ENCODE measurements at regions not wholly inside any gene's neighbourhood (a gene's known extent, or its start where the extent isn't known, plus 50 kb on each side); places are given as distances from the start of the nearest gene placed in this dataset.
A peak's percentile ranks its signal among the peaks of the same experiment; 100 is the strongest.

- H3K27me3 Mint-ChIP-seq (ENCODE audit: low read depth): no peaks in the 10 kb centered on the region
- no peak for DNase-seq
- H3K4me1 Mint-ChIP-seq (ENCODE audit: low read depth): peaks cover 2% of the 10 kb centered on the region
- no peak overlapping the region for H3K27ac Mint-ChIP-seq
- CTCF ChIA-PET: no interaction called here
- intact Hi-C loops (cut with micrococcal nuclease): no loop called here
- H3K9me3 Mint-ChIP-seq: peaks cover 4% of the 10 kb centered on the region
- H3K36me3 Mint-ChIP-seq (ENCODE audit: low read depth): no peaks in the 10 kb centered on the region
- no peak overlapping the region for H3K4me3 Mint-ChIP-seq
Observed at GRCh38 chr2:109070290-109070689, 58.7 kb upstream of the SH3RF3 start.

GRCh38 chr2:109069331-109070194, 59.4 kb upstream of the SH3RF3 start:
- intact Hi-C loops (cut with micrococcal nuclease): no loop called here
- Mint-ChIP-seq H3K36me3 (ENCODE audit: low read depth) (no peaks in the 10 kb centered on the region), H3K4me3 (no peak overlapping the region), H3K4me1 (ENCODE audit: low read depth) (peaks cover 2% of the 10 kb centered on the region), H3K9me3 (peaks cover 4% of the 10 kb centered on the region), H3K27me3 (ENCODE audit: low read depth) (no peaks in the 10 kb centered on the region), H3K27ac (no peak overlapping the region)
- CTCF ChIA-PET: no interaction called here
- no peak for DNase-seq

GRCh38 chr2:109068811-109069210, 60.2 kb upstream of the SH3RF3 start:
- H3K4me3 Mint-ChIP-seq: no peak overlapping the region
- no peak for DNase-seq
- no peak overlapping the region for H3K27ac Mint-ChIP-seq
- no peaks in the 10 kb centered on the region for H3K27me3 Mint-ChIP-seq (ENCODE audit: low read depth)
- peaks cover 2% of the 10 kb centered on the region for H3K4me1 Mint-ChIP-seq (ENCODE audit: low read depth)
- H3K36me3 Mint-ChIP-seq (ENCODE audit: low read depth): no peaks in the 10 kb centered on the region
- CTCF ChIA-PET: no interaction called here
- peaks cover 4% of the 10 kb centered on the region for H3K9me3 Mint-ChIP-seq
- intact Hi-C loops (cut with micrococcal nuclease): no loop called here

GRCh38 chr2:109067631-109068125, 61.3 kb upstream of the SH3RF3 start:
- no peak overlapping the region for H3K4me3 Mint-ChIP-seq
- peaks cover 9% of the 10 kb centered on the region for H3K4me1 Mint-ChIP-seq (ENCODE audit: low read depth)
- H3K27ac Mint-ChIP-seq: no peak overlapping the region
- no peaks in the 10 kb centered on the region for H3K36me3 Mint-ChIP-seq (ENCODE audit: low read depth)
- DNase-seq: no peak
- H3K27me3 Mint-ChIP-seq (ENCODE audit: low read depth): no peaks in the 10 kb centered on the region
- H3K9me3 Mint-ChIP-seq: peaks cover under 1% of the 10 kb centered on the region
- CTCF ChIA-PET: no interaction called here
- intact Hi-C loops (cut with micrococcal nuclease): no loop called here

- Mint-ChIP-seq H3K36me3 (ENCODE audit: low read depth) (no peaks in the 10 kb centered on the region), H3K4me3 (no peak overlapping the region), H3K27ac (no peak overlapping the region), H3K27me3 (ENCODE audit: low read depth) (no peaks in the 10 kb centered on the region), H3K4me1 (ENCODE audit: low read depth) (peaks cover 14% of the 10 kb centered on the region), H3K9me3 (no peaks in the 10 kb centered on the region)
- CTCF ChIA-PET: interaction anchor here (0.6 kb wide), 1 partner anchor 95 kb away, joined by 4 read pairs; no protein-coding TSS in a partner anchor
- intact Hi-C loops (cut with micrococcal nuclease): no loop called here
- DNase-seq: no peak
Observed at GRCh38 chr2:109066917-109067597, 61.9 kb upstream of the SH3RF3 start.

GRCh38 chr2:109066501-109066900, 62.5 kb upstream of the SH3RF3 start:
- DNase-seq: no peak
- peaks cover 16% of the 10 kb centered on the region for H3K4me1 Mint-ChIP-seq (ENCODE audit: low read depth)
- H3K36me3 Mint-ChIP-seq (ENCODE audit: low read depth): no peaks in the 10 kb centered on the region
- H3K4me3 Mint-ChIP-seq: no peak overlapping the region
- no peaks in the 10 kb centered on the region for H3K9me3 Mint-ChIP-seq
- no peak overlapping the region for H3K27ac Mint-ChIP-seq
- H3K27me3 Mint-ChIP-seq (ENCODE audit: low read depth): no peaks in the 10 kb centered on the region
- CTCF ChIA-PET: no interaction called here
- intact Hi-C loops (cut with micrococcal nuclease): no loop called here

- Mint-ChIP-seq H3K27me3 (ENCODE audit: low read depth) (no peaks in the 10 kb centered on the region), H3K27ac (no peak overlapping the region), H3K36me3 (ENCODE audit: low read depth) (no peaks in the 10 kb centered on the region), H3K9me3 (no peaks in the 10 kb centered on the region), H3K4me1 (ENCODE audit: low read depth) (peaks cover 21% of the 10 kb centered on the region), H3K4me3 (no peak overlapping the region)
- CTCF ChIA-PET: interaction anchor here (0.6 kb wide), 1 partner anchor 198 kb away, joined by 7 read pairs; no protein-coding TSS in a partner anchor
- DNase-seq: no peak
- intact Hi-C loops (cut with micrococcal nuclease): no loop called here
Observed at GRCh38 chr2:109065391-109065734, 63.6 kb upstream of the SH3RF3 start.

- CTCF ChIA-PET: no interaction called here
- no peaks in the 10 kb centered on the region for H3K27me3 Mint-ChIP-seq (ENCODE audit: low read depth)
- H3K4me3 Mint-ChIP-seq: no peak overlapping the region
- intact Hi-C loops (cut with micrococcal nuclease): no loop called here
- no peak overlapping the region for H3K27ac Mint-ChIP-seq
- no peaks in the 10 kb centered on the region for H3K9me3 Mint-ChIP-seq
- peaks cover 26% of the 10 kb centered on the region for H3K4me1 Mint-ChIP-seq (ENCODE audit: low read depth)
- no peaks in the 10 kb centered on the region for H3K36me3 Mint-ChIP-seq (ENCODE audit: low read depth)
- no peak for DNase-seq
Observed at GRCh38 chr2:109064660-109065390, 64.2 kb upstream of the SH3RF3 start.

GRCh38 chr2:109062859-109063700, 65.9 kb upstream of the SH3RF3 start:
- Mint-ChIP-seq H3K36me3 (ENCODE audit: low read depth) (no peaks in the 10 kb centered on the region), H3K4me3 (no peak overlapping the region), H3K4me1 (ENCODE audit: low read depth) (peaks cover 39% of the 10 kb centered on the region), H3K9me3 (no peaks in the 10 kb centered on the region), H3K27me3 (ENCODE audit: low read depth) (no peaks in the 10 kb centered on the region), H3K27ac (no peak overlapping the region)
- intact Hi-C loops (cut with micrococcal nuclease): no loop called here
- CTCF ChIA-PET: interaction anchor here (1.0 kb wide), 1 partner anchor 148 kb away, joined by 4 read pairs; no protein-coding TSS in a partner anchor
- peak; percentile 12 for DNase-seq

- Mint-ChIP-seq H3K27me3 (ENCODE audit: low read depth) (no peaks in the 10 kb centered on the region), H3K4me3 (no peak overlapping the region), H3K27ac (no peak overlapping the region), H3K4me1 (ENCODE audit: low read depth) (peaks cover 47% of the 10 kb centered on the region), H3K36me3 (ENCODE audit: low read depth) (no peaks in the 10 kb centered on the region), H3K9me3 (no peaks in the 10 kb centered on the region)
- no peak for DNase-seq
- CTCF ChIA-PET: no interaction called here
- intact Hi-C loops (cut with micrococcal nuclease): no loop called here
Observed at GRCh38 chr2:109062145-109062858, 66.7 kb upstream of the SH3RF3 start.

- CTCF ChIA-PET: no interaction called here
- H3K4me1 Mint-ChIP-seq (ENCODE audit: low read depth): peaks cover 51% of the 10 kb centered on the region
- no peaks in the 10 kb centered on the region for H3K27me3 Mint-ChIP-seq (ENCODE audit: low read depth)
- no peak for DNase-seq
- intact Hi-C loops (cut with micrococcal nuclease): no loop called here
- no peak overlapping the region for H3K4me3 Mint-ChIP-seq
- H3K36me3 Mint-ChIP-seq (ENCODE audit: low read depth): no peaks in the 10 kb centered on the region
- H3K27ac Mint-ChIP-seq: no peak overlapping the region
- H3K9me3 Mint-ChIP-seq: no peaks in the 10 kb centered on the region
Observed at GRCh38 chr2:109061736-109062135, 67.3 kb upstream of the SH3RF3 start.
